C4-2B (cell line): ENCODE measurements at regions not wholly inside any gene's neighbourhood (a gene's known extent, or its start where the extent isn't known, plus 50 kb on each side); places are given as distances from the start of the nearest gene placed in this dataset.

Experiments used
- H3K27ac ChIP-seq: fragments of 450-650 bp; 2 replicates; pipeline ENCODE4 v1.5.1; 2017
- CTCF ChIP-seq: fragments of 450-650 bp; conservative IDR thresholded peaks from 2 replicates; pipeline ENCODE4 v1.5.1; 2017; ENCODE audit warnings: mild to moderate bottlenecking
- ZFX ChIP-seq: fragments of 450-650 bp; IDR thresholded peaks from 2 replicates; pipeline ENCODE4 v1.6.1; 2017

GRCh38 chrX:14173873-14174272 lies 144.2 kb upstream of the GEMIN8 start:
- TF ChIP-seq ZFX = no peak
- no peak for TF ChIP-seq CTCF
- H3K27ac ChIP-seq = no peak overlapping the region

GRCh38 chrX:14164828-14165227 lies 135.1 kb upstream of the GEMIN8 start:
- TF ChIP-seq CTCF (no peak), ZFX (no peak)
- no peak overlapping the region for H3K27ac ChIP-seq

GRCh38 chrX:14125462-14125861 lies 95.8 kb upstream of the GEMIN8 start:
- TF ChIP-seq ZFX = no peak
- TF ChIP-seq CTCF = no peak
- no peak overlapping the region for H3K27ac ChIP-seq

- H3K27ac ChIP-seq = no peak overlapping the region
- TF ChIP-seq CTCF (no peak), ZFX (no peak)
Observed at GRCh38 chrX:14124562-14124961, 94.9 kb upstream of the GEMIN8 start.

- no peak for TF ChIP-seq ZFX
- peak; percentile 73 for TF ChIP-seq CTCF
- H3K27ac ChIP-seq = no peak overlapping the region
Observed at GRCh38 chrX:14095702-14096101, 66.0 kb upstream of the GEMIN8 start.

GRCh38 chrX:14094191-14094590 lies 64.5 kb upstream of the GEMIN8 start:
- no peak for TF ChIP-seq CTCF
- TF ChIP-seq ZFX = no peak

GRCh38 chrX:14084466-14084865 lies 54.8 kb upstream of the GEMIN8 start:
- TF ChIP-seq CTCF (no peak), ZFX (no peak)
- H3K27ac ChIP-seq = no peak overlapping the region

More at GRCh38 chrX:14094191-14094590, 64.5 kb upstream of the GEMIN8 start:
- no peak overlapping the region for H3K27ac ChIP-seq
